NT2/D1 (cell line): ENCODE measurements at regions not wholly inside any gene's neighbourhood (a gene's known extent, or its start where the extent isn't known, plus 50 kb on each side); places are given as distances from the start of the nearest gene placed in this dataset.

Experiments
- DNase-seq: peaks from one replicate; pipeline ENCODE4 v3.0.0-alpha.2; 2011; ENCODE audit warnings: low read depth, low spot score
- H3K27me3 ChIP-seq: 2 replicates; pipeline ENCODE4 v1.6.0; 2011; ENCODE audit warnings: mild to moderate bottlenecking; ENCODE audit not compliant: insufficient read length, insufficient read depth
- H3K36me3 ChIP-seq: 2 replicates; pipeline ENCODE4 v1.6.1; 2011; ENCODE audit warnings: mild to moderate bottlenecking, low read length, mixed read lengths; ENCODE audit not compliant: insufficient read depth, insufficient read length
- H3K4me1 ChIP-seq: 2 replicates; pipeline ENCODE4 v1.5.1; 2011; ENCODE audit not compliant: insufficient read depth, insufficient read length
- H3K4me3 ChIP-seq: 2 replicates; pipeline ENCODE4 v1.5.1; 2011; ENCODE audit warnings: low read depth; ENCODE audit not compliant: insufficient read length
- H3K9ac ChIP-seq: 2 replicates; pipeline ENCODE4 v1.6.0; 2011; ENCODE audit warnings: low read depth; ENCODE audit not compliant: insufficient read length
- H3K9me3 ChIP-seq: 2 replicates; pipeline ENCODE4 v1.5.1; 2011; ENCODE audit warnings: mild to moderate bottlenecking, low read length; ENCODE audit not compliant: insufficient read depth
- SUZ12 ChIP-seq: IDR thresholded peaks from 2 replicates; pipeline ENCODE4 v1.6.1; 2011; ENCODE audit not compliant: insufficient read length, insufficient read depth; ENCODE audit errors: extremely low read depth
- YY1 ChIP-seq: IDR thresholded peaks from 2 replicates; pipeline ENCODE4 v1.6.1; 2011; ENCODE audit not compliant: insufficient read length, insufficient read depth
- ZNF274 ChIP-seq: IDR thresholded peaks from 2 replicates; pipeline ENCODE4 v1.6.1; 2011; ENCODE audit warnings: mild to moderate bottlenecking, low read depth, low read length

DNA sequence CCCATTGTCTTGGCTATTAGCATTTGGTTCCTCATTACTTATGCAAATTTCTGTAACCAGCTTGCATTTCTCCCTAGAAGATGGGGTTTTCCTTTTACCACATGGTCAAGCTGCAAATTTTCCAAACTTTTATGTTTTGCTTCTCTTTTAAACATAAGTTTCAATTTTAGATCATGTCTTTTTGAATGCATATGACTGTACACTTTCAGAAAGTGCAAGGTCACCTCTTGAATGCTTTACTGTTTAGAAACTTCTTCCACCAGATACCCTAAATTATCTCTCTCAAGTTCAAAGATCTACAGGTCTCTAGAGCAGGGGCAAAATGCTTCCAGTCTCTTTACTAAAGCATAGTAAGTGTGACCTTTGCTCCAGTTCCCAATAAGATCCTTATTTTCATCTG is 837.6 kb upstream of the NXPH2 start:
- H3K27me3 ChIP-seq: no peaks in the 10 kb centered on the region
- H3K4me3 ChIP-seq: no peak overlapping the region
- TF ChIP-seq ZNF274 (no peak), YY1 (no peak), SUZ12 (no peak)
- no peaks in the 10 kb centered on the region; the same call in 1 of the 2 replicates for H3K9me3 ChIP-seq
- DNase-seq: no peak
- no peaks in the 10 kb centered on the region for H3K4me1 ChIP-seq
- no peak overlapping the region for H3K9ac ChIP-seq
- no peaks in the 10 kb centered on the region for H3K36me3 ChIP-seq

DNA sequence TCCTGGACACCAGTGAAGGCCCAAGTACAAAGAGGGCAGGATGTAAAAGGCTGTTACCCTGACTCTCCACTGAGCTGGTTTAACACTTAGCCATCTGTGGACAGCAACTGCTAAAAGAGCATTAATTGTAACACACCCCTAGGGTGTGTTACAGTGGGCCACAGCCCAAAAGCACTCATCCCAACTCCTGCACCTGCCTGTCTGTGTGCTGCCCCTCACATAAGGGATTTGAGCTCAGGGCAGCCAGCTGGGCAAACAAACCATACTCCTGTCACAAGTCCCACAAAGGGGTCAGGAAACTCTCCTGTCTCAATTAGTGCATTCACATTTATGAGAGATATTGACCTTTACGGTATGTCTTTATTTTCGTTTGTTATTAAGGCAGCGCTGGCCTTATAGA is 833.1 kb upstream of the NXPH2 start:
- Histone ChIP-seq H3K36me3 (no peaks in the 10 kb centered on the region), H3K9ac (no peak overlapping the region), H3K27me3 (no peaks in the 10 kb centered on the region), H3K4me3 (no peak overlapping the region), H3K4me1 (no peaks in the 10 kb centered on the region), H3K9me3 (no peaks in the 10 kb centered on the region)
- no peak for DNase-seq
- TF ChIP-seq YY1: no peak

DNA sequence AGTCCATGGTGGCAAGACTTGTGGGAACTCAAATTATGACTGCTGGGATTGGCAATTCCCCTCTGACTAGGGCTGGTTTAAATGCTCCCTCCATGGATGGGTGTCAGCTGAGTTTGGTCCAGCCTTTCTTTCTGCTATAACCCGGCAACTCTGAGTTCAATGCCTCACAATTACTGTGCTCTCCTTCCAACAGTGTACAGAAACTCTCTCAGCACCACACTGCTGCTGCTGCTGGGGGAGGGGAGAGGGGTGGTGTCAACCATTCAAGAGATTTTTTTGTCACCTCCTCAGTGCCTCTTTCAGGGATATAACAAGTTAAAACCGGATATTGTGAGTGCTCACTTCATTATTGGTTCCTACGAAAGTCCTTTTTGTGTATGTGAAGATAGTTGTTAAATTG is 830.3 kb upstream of the NXPH2 start:
- Histone ChIP-seq H3K36me3 (no peaks in the 10 kb centered on the region), H3K9me3 (no peaks in the 10 kb centered on the region), H3K27me3 (no peaks in the 10 kb centered on the region), H3K4me1 (no peaks in the 10 kb centered on the region), H3K9ac (no peak overlapping the region), H3K4me3 (no peak overlapping the region)
- no peak for DNase-seq
- no peak for TF ChIP-seq SUZ12
- TF ChIP-seq YY1: no peak
- TF ChIP-seq ZNF274: no peak

DNA sequence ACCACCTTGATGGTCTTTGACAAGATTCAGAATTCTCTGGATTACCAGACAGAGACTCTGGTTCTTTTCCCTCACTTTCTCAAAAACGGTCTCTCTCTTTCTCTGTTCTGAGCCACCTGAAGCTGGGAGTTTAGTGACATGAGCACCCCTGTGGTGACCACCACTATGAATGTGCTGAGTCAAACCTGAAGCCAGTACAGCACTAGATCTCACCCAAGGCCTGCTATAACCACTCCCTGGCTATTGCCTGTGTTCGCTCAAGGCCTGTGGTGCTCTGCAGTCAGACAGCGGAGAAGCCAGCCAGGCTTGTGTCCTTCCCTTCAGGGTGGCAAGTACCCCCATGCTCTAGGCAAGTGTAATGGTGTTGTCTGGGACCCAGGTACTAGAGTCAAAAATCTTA is 828.9 kb upstream of the NXPH2 start:
- H3K9ac ChIP-seq: no peak overlapping the region
- H3K36me3 ChIP-seq: no peaks in the 10 kb centered on the region
- H3K4me3 ChIP-seq: no peak overlapping the region
- DNase-seq: no peak
- H3K27me3 ChIP-seq: no peaks in the 10 kb centered on the region
- TF ChIP-seq YY1 (no peak), ZNF274 (no peak), SUZ12 (no peak)
- H3K4me1 ChIP-seq: no peaks in the 10 kb centered on the region
- no peaks in the 10 kb centered on the region for H3K9me3 ChIP-seq

DNA sequence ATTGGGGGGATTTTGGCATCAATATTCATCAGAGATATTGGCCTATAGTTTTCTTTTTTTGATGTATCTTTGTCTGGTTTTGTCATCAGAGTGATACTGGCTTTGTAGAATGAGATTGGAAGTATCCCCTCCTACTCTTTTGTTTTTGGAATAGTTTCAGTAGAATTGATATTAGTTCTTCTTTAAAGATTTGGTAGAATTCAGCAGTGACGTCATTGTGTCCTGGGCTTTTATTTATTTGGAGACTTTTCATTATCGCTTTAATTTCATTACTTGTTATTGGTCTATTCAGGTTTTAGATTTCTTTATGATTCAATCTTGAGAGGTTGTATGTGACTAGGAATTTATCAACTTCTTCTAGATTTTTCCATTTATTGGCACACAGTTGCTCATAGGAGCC is 825.5 kb upstream of the NXPH2 start:
- H3K9me3 ChIP-seq: no peaks in the 10 kb centered on the region
- no peak for TF ChIP-seq YY1
- no peak for TF ChIP-seq ZNF274
- TF ChIP-seq SUZ12: no peak
- H3K4me3 ChIP-seq: no peak overlapping the region
- H3K36me3 ChIP-seq: no peaks in the 10 kb centered on the region
- H3K9ac ChIP-seq: no peak overlapping the region
- no peak for DNase-seq
- H3K27me3 ChIP-seq: no peaks in the 10 kb centered on the region
- H3K4me1 ChIP-seq: no peaks in the 10 kb centered on the region

DNA sequence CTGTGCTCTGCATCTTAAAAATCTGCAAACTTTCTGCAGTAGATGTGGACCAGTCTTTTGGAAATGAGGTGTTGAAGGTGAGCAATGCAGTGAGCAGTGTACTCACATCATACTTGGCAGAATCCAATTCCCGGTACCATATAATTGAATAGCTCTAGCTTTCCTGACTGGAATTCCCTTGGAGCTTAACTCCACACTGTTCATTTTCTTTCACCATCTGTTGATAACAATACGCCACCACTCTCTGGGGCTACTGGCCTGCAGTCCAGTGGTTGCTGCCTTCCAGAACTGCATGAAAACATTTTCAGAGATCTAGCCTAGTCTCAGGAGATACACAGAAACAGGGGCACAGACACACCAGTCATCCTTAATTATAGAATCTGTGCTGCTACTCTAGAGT is 820.0 kb upstream of the NXPH2 start:
- no peaks in the 10 kb centered on the region for H3K27me3 ChIP-seq
- no peaks in the 10 kb centered on the region for H3K36me3 ChIP-seq
- H3K9me3 ChIP-seq: no peaks in the 10 kb centered on the region; the same call in 1 of the 2 replicates
- TF ChIP-seq YY1 (no peak), SUZ12 (no peak)
- no peak overlapping the region for H3K9ac ChIP-seq
- no peak overlapping the region for H3K4me3 ChIP-seq
- no peak for DNase-seq
- H3K4me1 ChIP-seq: no peaks in the 10 kb centered on the region

DNA sequence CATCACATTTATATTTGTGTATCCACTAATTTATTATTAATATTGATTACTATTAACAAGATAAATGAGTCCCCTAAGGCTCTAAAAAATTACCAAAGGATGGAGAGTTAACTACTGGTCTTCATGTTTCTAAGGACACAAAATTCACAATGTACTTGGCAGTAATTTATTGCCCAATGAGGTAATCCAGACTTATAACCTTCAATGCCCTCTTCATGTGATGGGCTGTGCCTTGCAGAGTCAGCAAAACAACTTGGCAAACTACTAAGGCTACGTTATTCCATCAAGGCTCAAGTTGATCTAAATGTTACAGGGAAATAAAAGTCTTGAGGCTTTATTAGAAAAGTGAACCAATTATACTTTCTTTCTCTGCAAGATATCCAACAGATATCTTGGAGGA is 804.9 kb upstream of the NXPH2 start:
- Histone ChIP-seq H3K9me3 (no peaks in the 10 kb centered on the region), H3K9ac (no peak overlapping the region), H3K4me1 (no peaks in the 10 kb centered on the region), H3K36me3 (no peaks in the 10 kb centered on the region), H3K27me3 (no peaks in the 10 kb centered on the region), H3K4me3 (no peak overlapping the region)
- DNase-seq: no peak
- TF ChIP-seq YY1 (no peak), ZNF274 (no peak), SUZ12 (no peak)

DNA sequence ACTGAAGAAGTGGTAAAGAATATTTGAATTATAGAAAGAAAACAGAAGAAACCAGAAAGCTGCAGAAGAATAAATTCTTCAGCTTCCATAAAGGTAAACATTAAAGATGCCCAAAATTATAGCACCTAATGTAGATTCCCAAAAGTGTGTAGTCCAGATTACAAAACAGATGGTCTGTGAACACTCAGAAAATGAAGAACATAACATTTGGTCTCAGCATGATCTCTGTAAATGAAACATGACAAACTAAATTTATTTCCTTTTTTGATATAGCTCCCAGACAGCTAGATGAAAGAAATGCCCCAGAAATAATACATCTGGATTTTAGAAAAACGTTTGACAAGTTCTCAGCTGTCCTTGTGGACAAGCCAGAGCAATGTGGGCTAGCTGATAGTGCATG is 794.2 kb upstream of the NXPH2 start:
- TF ChIP-seq SUZ12 (no peak), YY1 (no peak), ZNF274 (no peak)
- Histone ChIP-seq H3K4me1 (no peaks in the 10 kb centered on the region), H3K9me3 (no peaks in the 10 kb centered on the region), H3K4me3 (no peak overlapping the region), H3K27me3 (no peaks in the 10 kb centered on the region), H3K9ac (no peak overlapping the region), H3K36me3 (no peaks in the 10 kb centered on the region)
- no peak for DNase-seq
